ENCODE measurements at regions not wholly inside any gene's neighbourhood (a gene's known extent, or its start where the extent isn't known, plus 50 kb on each side); places are given as distances from the start of the nearest gene placed in this dataset.

GRCh38 chr21:39096754-39097153 lies 86.5 kb downstream of the PSMG1 start:
- DNase-seq (ENCODE audit: extremely low read depth, low read depth): no peak
- TF ChIP-seq, protein P1, sequence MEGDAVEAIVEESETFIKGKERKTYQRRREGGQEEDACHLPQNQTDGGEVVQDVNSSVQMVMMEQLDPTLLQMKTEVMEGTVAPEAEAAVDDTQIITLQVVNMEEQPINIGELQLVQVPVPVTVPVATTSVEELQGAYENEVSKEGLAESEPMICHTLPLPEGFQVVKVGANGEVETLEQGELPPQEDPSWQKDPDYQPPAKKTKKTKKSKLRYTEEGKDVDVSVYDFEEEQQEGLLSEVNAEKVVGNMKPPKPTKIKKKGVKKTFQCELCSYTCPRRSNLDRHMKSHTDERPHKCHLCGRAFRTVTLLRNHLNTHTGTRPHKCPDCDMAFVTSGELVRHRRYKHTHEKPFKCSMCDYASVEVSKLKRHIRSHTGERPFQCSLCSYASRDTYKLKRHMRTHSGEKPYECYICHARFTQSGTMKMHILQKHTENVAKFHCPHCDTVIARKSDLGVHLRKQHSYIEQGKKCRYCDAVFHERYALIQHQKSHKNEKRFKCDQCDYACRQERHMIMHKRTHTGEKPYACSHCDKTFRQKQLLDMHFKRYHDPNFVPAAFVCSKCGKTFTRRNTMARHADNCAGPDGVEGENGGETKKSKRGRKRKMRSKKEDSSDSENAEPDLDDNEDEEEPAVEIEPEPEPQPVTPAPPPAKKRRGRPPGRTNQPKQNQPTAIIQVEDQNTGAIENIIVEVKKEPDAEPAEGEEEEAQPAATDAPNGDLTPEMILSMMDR (IDR thresholded peaks at IDR 0.05; ENCODE audit: low read depth, low read length): no peak

- TF ChIP-seq, protein P1 (IDR thresholded peaks at IDR 0.05; ENCODE audit: low read depth, low read length): no peak
- no peak for DNase-seq (ENCODE audit: extremely low read depth, low read depth)
Observed at GRCh38 chr21:39095681-39096080, 87.6 kb downstream of the PSMG1 start.

- no peak for DNase-seq (ENCODE audit: extremely low read depth, low read depth)
- TF ChIP-seq, protein P1 (IDR thresholded peaks at IDR 0.05; ENCODE audit: low read depth, low read length): no peak
Observed at GRCh38 chr21:39094847-39095579, 88.2 kb downstream of the PSMG1 start.

DNA sequence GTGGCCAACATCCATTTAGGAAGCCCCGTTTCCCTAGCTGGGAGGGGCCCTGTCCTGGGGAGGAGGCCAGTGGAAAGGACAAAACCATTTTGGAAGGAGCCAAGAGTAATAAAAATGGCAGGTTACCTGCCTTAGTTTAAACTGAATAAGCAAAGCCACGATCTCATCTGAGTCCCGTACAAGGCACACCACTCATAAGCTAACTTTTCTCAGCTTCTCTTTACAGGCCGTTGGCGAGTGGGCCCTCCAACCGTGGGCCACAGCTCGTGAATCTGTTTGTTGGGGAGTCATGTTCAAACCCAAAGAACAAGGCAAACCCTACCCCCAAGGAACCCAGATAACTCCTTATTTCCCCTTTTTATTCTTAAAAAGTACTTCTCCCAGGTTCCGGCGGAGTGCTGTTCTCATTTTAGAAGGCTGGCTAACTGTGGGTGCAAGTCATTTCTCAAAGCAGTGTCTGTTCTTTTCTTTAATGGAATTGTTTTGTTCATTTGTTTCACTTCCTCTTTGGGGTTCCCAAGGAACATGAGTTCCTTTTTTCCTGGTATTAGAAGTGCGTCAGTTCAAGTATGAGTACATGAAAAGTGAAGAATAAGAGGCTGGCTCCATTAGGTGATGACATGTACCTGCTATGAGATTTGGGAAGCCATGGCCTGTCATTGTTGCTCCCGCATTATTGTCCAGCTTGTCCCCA lies 89.0 kb downstream of the PSMG1 start:
- TF ChIP-seq, protein P1 (IDR thresholded peaks at IDR 0.05; ENCODE audit: low read depth, low read length): no peak
- no peak for DNase-seq (ENCODE audit: extremely low read depth, low read depth)

DNA sequence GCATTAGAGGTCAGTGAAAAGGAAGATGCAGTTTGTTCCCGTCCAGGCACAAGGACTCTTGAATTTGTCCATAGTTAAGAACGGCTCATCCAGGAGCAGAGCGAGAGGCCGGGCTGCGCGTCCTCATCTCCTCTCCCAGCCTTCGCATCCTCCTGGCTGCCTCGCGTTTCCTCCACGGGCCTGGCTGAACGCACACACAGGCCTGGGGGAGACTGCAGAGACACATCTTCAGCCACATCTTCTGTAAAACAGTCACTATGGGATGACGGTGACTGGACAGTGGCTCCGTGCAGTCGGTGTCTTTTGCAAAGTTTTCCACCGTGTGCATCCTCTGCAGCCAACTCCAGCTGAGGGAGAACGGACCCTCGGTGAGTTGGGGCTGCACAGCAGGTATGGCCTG lies 89.7 kb downstream of the PSMG1 start:
- no peak for DNase-seq (ENCODE audit: extremely low read depth, low read depth)
- TF ChIP-seq, protein P1 (IDR thresholded peaks at IDR 0.05; ENCODE audit: low read depth, low read length): no peak

GRCh38 chr21:39088831-39089380 lies 94.3 kb downstream of the PSMG1 start:
- TF ChIP-seq, protein P1 (IDR thresholded peaks at IDR 0.05; ENCODE audit: low read depth, low read length): no peak
- DNase-seq (ENCODE audit: extremely low read depth, low read depth): no peak

GRCh38 chr21:39088031-39088370 lies 95.2 kb downstream of the PSMG1 start:
- no peak for DNase-seq (ENCODE audit: extremely low read depth, low read depth)

More at GRCh38 chr21:39088031-39088370, 95.2 kb downstream of the PSMG1 start:
- TF ChIP-seq, protein P1 (IDR thresholded peaks at IDR 0.05; ENCODE audit: low read depth, low read length): no peak

Data from AG09319 (cell line).